H9 (cell line): ENCODE measurements at regions not wholly inside any gene's neighbourhood (a gene's known extent, or its start where the extent isn't known, plus 50 kb on each side); places are given as distances from the start of the nearest gene placed in this dataset.

ENCODE experiments used
- DNase-seq: peaks from one replicate; pipeline ENCODE4 v3.0.0-alpha.2; 2017
- H2AFZ ChIP-seq: one replicate; pipeline ENCODE4 v1.6.1; 2013; ENCODE audit warnings: mild to moderate bottlenecking, low read length, control low read depth, moderate library complexity
- H2AK5ac ChIP-seq: 2 replicates; pipeline ENCODE4 v1.6.1; 2013; ENCODE audit warnings: low read length, control low read depth, mixed read lengths; ENCODE audit not compliant: insufficient read length
- H2BK120ac ChIP-seq: one replicate; pipeline ENCODE4 v1.6.1; 2013; ENCODE audit warnings: low read depth, mild to moderate bottlenecking, low read length, control low read depth, inconsistent platforms; ENCODE audit not compliant: poor library complexity, severe bottlenecking
- H2BK12ac ChIP-seq: 2 replicates; pipeline ENCODE4 v1.6.1; 2013; ENCODE audit warnings: low read length, control low read depth, mixed read lengths, low read depth; ENCODE audit not compliant: insufficient read length
- H2BK15ac ChIP-seq: 2 replicates; pipeline ENCODE4 v1.6.1; 2013; ENCODE audit warnings: low read depth, low read length, control low read depth
- H2BK20ac ChIP-seq: one replicate; pipeline ENCODE4 v1.6.1; 2013; ENCODE audit warnings: low read depth, mild to moderate bottlenecking, low read length, control low read depth, inconsistent platforms; ENCODE audit not compliant: poor library complexity, severe bottlenecking
- H2BK5ac ChIP-seq: 2 replicates; pipeline ENCODE4 v1.6.1; 2013; ENCODE audit warnings: low read length, control low read depth, mixed read lengths; ENCODE audit not compliant: insufficient read length
- H3K14ac ChIP-seq: 2 replicates; pipeline ENCODE4 v1.6.1; 2013; ENCODE audit warnings: low read length, control low read depth; ENCODE audit not compliant: insufficient read depth
- H3K18ac ChIP-seq: 2 replicates; pipeline ENCODE4 v1.6.1; 2013; ENCODE audit warnings: low read depth, mild to moderate bottlenecking, mixed read lengths, low read length, control low read depth; ENCODE audit not compliant: insufficient read length
- H3K23ac ChIP-seq: 2 replicates; pipeline ENCODE4 v1.6.1; 2013; ENCODE audit warnings: low read length, control low read depth, mixed read lengths, low read depth; ENCODE audit not compliant: insufficient read length
- H3K23me2 ChIP-seq: 2 replicates; pipeline ENCODE4 v1.6.1; 2013; ENCODE audit warnings: low read depth, mild to moderate bottlenecking, mixed read lengths, low read length, control low read depth; ENCODE audit not compliant: insufficient read length, poor library complexity, severe bottlenecking
- H3K27ac ChIP-seq: 2 replicates; pipeline ENCODE4 v1.5.1; 2013; ENCODE audit warnings: low read length, control low read depth, mixed read lengths, low read depth; ENCODE audit not compliant: insufficient read length
- H3K27me3 ChIP-seq: 2 replicates; pipeline ENCODE4 v1.6.1; 2013; ENCODE audit warnings: low read length, control low read depth, inconsistent platforms; ENCODE audit not compliant: insufficient read depth
- H3K4ac ChIP-seq: 2 replicates; pipeline ENCODE4 v1.6.1; 2013; ENCODE audit warnings: low read depth, mild to moderate bottlenecking, control low read depth, inconsistent platforms, low read length, moderate library complexity
- H3K4me1 ChIP-seq: 2 replicates; pipeline ENCODE4 v1.6.1; 2013; ENCODE audit warnings: low read length, control low read depth, inconsistent platforms; ENCODE audit not compliant: insufficient read depth
- H3K4me2 ChIP-seq: 2 replicates; pipeline ENCODE4 v1.6.1; 2013; ENCODE audit warnings: low read length, control low read depth, mixed read lengths; ENCODE audit not compliant: insufficient read length, insufficient read depth
- H3K56ac ChIP-seq: 2 replicates; pipeline ENCODE4 v1.6.1; 2013; ENCODE audit warnings: low read depth, mild to moderate bottlenecking, mixed read lengths, low read length, control low read depth; ENCODE audit not compliant: insufficient read length
- H3K79me1 ChIP-seq: 2 replicates; pipeline ENCODE4 v1.6.1; 2013; ENCODE audit warnings: low read depth, mild to moderate bottlenecking, moderate library complexity, low read length, control low read depth, inconsistent platforms; ENCODE audit not compliant: insufficient read depth, poor library complexity, severe bottlenecking
- H3K79me2 ChIP-seq: 2 replicates; pipeline ENCODE4 v1.6.1; 2013; ENCODE audit warnings: low read length, control low read depth, inconsistent platforms; ENCODE audit not compliant: insufficient read depth
- H3K9ac ChIP-seq: 2 replicates; pipeline ENCODE4 v1.6.1; 2013; ENCODE audit warnings: low read length, control low read depth, mixed read lengths; ENCODE audit not compliant: insufficient read length; ENCODE audit errors: extremely low read depth
- H3K9me3 ChIP-seq: one replicate; pipeline ENCODE4 v1.6.1; 2013; ENCODE audit warnings: low read depth, low read length, inconsistent platforms; ENCODE audit not compliant: control insufficient read depth
- H3T11ph ChIP-seq: one replicate; pipeline ENCODE4 v1.6.1; 2013; ENCODE audit warnings: mild to moderate bottlenecking, low read length, control low read depth, inconsistent platforms
- H4K20me1 ChIP-seq: one replicate; pipeline ENCODE4 v1.6.1; 2013; ENCODE audit not compliant: control insufficient read depth, insufficient read length, insufficient read depth
- H4K5ac ChIP-seq: 2 replicates; pipeline ENCODE4 v1.6.1; 2013; ENCODE audit warnings: low read depth, mild to moderate bottlenecking, mixed read lengths, low read length, control low read depth; ENCODE audit not compliant: insufficient read length
- H4K8ac ChIP-seq: replicated peaks from 2 replicates; pipeline ENCODE4 v1.6.1; 2013; ENCODE audit warnings: low read length, control low read depth, mixed read lengths, low read depth; ENCODE audit not compliant: insufficient read length
- H4K91ac ChIP-seq: 2 replicates; pipeline ENCODE4 v1.6.1; 2013; ENCODE audit warnings: low read depth, mild to moderate bottlenecking, moderate library complexity, mixed read lengths, low read length, control low read depth; ENCODE audit not compliant: insufficient read length
- H3K27ac Mint-ChIP-seq, 3 experiments: 2 replicates in 2 of 3; 3 replicates in 1 of 3; pipeline ENCODE4 v1.8.0; 2020 to 2021; ENCODE audit warnings: mixed read lengths in 3 of 3, mild to moderate bottlenecking in 1 of 3, moderate library complexity in 1 of 3
- H3K27me3 Mint-ChIP-seq: 2 replicates; pipeline ENCODE4 v1.8.0; 2021; ENCODE audit warnings: low read depth, mild to moderate bottlenecking, moderate library complexity, mixed read lengths
- H3K36me3 Mint-ChIP-seq, 3 experiments: 2 replicates in 2 of 3; 3 replicates in 1 of 3; pipeline ENCODE4 v1.8.0; 2020 to 2021; ENCODE audit warnings: low read depth in 3 of 3, mixed read lengths in 3 of 3; ENCODE audit not compliant: insufficient read depth in 1 of 3
- H3K4me1 Mint-ChIP-seq, 2 experiments: 2 replicates each; pipeline ENCODE4 v1.8.0; 2020; ENCODE audit warnings: mixed read lengths in 2 of 2
- H3K4me3 Mint-ChIP-seq, 2 experiments: 2 replicates in 1 of 2; 3 replicates in 1 of 2; pipeline ENCODE4 v1.8.0; 2020 to 2021; ENCODE audit warnings: mild to moderate bottlenecking in 2 of 2, mixed read lengths in 2 of 2, moderate library complexity in 1 of 2
- H3K9me3 Mint-ChIP-seq, 2 experiments: 2 replicates in 1 of 2; 3 replicates in 1 of 2; pipeline ENCODE4 v1.8.0; 2020; ENCODE audit warnings: mild to moderate bottlenecking in 2 of 2, mixed read lengths in 2 of 2, moderate library complexity in 1 of 2
- WGBS: extraction: QIAGEN DNeasy Blood & Tissue Kit; methylation state at CpG from one replicate; pipeline ENCODE4 v1.1.7; 2013; ENCODE audit warnings: missing lambda C conversion rate, low lambda C conversion rate, mixed read lengths; ENCODE audit not compliant: insufficient read length; ENCODE audit errors: extremely low coverage; 5-methylcytosine and 5-hydroxymethylcytosine counted together
- TF ChIP-seq, protein P1 (sequence below): fragments of 200-600 bp; sonication (generic); conservative IDR thresholded peaks from 3 replicates; pipeline ENCODE4 v1.8.0; 2021; ENCODE audit warnings: antibody characterized with exemption, mild to moderate bottlenecking

DNA sequence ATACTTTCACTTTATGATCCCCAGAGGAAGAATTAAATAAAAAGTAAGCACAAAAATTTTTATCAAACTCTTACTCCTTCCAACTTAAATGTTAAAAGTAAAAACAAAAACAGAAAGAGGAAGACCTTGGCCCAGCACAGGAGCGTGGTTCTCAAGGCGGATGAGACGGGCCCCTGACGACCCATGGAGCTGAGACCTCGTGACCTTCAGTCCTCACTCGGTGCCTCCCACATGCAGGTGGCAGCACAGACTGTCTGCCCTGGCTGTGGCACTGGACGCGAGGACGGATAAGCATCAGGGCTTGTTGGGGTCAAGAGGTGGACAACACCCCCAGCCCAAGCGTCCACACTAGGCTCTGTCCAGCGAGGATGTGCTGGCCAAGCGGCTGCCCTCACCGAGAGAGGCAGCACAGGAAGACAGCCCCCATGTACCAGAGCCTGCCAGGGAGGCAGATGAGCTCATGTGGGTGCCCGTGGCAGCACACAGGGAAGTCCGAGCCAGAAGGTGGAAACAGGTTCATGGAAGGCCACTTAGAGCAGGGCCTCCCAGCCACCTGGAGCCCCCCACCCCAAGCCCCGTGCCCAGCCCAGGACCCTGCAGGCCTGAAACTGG, 1389.8 kb downstream of the TBC1D22A start:
- H2BK5ac ChIP-seq: no peak overlapping the region
- H3K23me2 ChIP-seq: no peaks in the 10 kb centered on the region
- H2AFZ ChIP-seq: no peak overlapping the region
- H3T11ph ChIP-seq: no peak overlapping the region
- H3K23ac ChIP-seq: no peak overlapping the region
- peaks cover 26% of the 10 kb centered on the region for H3K27me3 Mint-ChIP-seq
- H3K27ac ChIP-seq: no peak overlapping the region
- DNase-seq: no peak
- no peak overlapping the region for H3K18ac ChIP-seq
- no peak overlapping the region for H3K4ac ChIP-seq
- no peak overlapping the region for H2BK120ac ChIP-seq
- peaks cover 17 to 20% of the 10 kb centered on the region in 2 experiments for H3K4me1 Mint-ChIP-seq
- no peak overlapping the region for H3K9ac ChIP-seq
- no peaks in the 10 kb centered on the region for H3K79me2 ChIP-seq
- H4K8ac ChIP-seq: no peak overlapping the region
- no peak overlapping the region for H3K4me3 Mint-ChIP-seq
- H2AK5ac ChIP-seq: no peak overlapping the region
- H3K4me1 ChIP-seq: 0 out of 2 replicates have a peak, but pooled peaks cover under 1% of the 10 kb centered on the region
- H3K36me3 Mint-ChIP-seq: no peaks in the 10 kb centered on the region
- H2BK15ac ChIP-seq: no peak overlapping the region
- no peak overlapping the region for H3K14ac ChIP-seq
- H3K9me3 Mint-ChIP-seq: peaks cover 0 to 4% of the 10 kb centered on the region in 2 experiments; a peak in 2 of 5 replicates
- no peak overlapping the region for H2BK20ac ChIP-seq
- no peak overlapping the region for H4K5ac ChIP-seq
- H3K79me1 ChIP-seq: no peaks in the 10 kb centered on the region
- H4K20me1 ChIP-seq: peaks cover 4% of the 10 kb centered on the region
- H4K91ac ChIP-seq: no peak overlapping the region
- H3K27ac Mint-ChIP-seq: no peak overlapping the region
- H2BK12ac ChIP-seq: no peak overlapping the region
- H3K56ac ChIP-seq: no peak overlapping the region
- H3K27me3 ChIP-seq: no peaks in the 10 kb centered on the region
- TF ChIP-seq, protein P1, sequence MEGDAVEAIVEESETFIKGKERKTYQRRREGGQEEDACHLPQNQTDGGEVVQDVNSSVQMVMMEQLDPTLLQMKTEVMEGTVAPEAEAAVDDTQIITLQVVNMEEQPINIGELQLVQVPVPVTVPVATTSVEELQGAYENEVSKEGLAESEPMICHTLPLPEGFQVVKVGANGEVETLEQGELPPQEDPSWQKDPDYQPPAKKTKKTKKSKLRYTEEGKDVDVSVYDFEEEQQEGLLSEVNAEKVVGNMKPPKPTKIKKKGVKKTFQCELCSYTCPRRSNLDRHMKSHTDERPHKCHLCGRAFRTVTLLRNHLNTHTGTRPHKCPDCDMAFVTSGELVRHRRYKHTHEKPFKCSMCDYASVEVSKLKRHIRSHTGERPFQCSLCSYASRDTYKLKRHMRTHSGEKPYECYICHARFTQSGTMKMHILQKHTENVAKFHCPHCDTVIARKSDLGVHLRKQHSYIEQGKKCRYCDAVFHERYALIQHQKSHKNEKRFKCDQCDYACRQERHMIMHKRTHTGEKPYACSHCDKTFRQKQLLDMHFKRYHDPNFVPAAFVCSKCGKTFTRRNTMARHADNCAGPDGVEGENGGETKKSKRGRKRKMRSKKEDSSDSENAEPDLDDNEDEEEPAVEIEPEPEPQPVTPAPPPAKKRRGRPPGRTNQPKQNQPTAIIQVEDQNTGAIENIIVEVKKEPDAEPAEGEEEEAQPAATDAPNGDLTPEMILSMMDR: no peak
- WGBS: no CpG with 5 or more reads among the region's 16 CpGs
- H3K4me2 ChIP-seq: no peak overlapping the region
- no peaks in the 10 kb centered on the region for H3K9me3 ChIP-seq
